ENCODE measurements at regions not wholly inside any gene's neighbourhood (a gene's known extent, or its start where the extent isn't known, plus 50 kb on each side); places are given as distances from the start of the nearest gene placed in this dataset.

- DNase-seq (ENCODE audit: low read depth) = no peak
- TF ChIP-seq CTCF (IDR thresholded peaks at IDR 0.05; ENCODE audit: low read depth, low read length, missing control alignments) = no peak
- in situ Hi-C loops (cut with HindIII; ENCODE audit: low sequenced_read_pairs) = no loop called here
- no peak overlapping the region for H3K4me3 ChIP-seq (ENCODE audit: low read depth, low read length)
Observed at GRCh38 chr6:152918991-152919390, 63.9 kb downstream of the FBXO5 start.

GRCh38 chr6:152920016-152920415 is 62.8 kb downstream of the FBXO5 start:
- no peak for DNase-seq (ENCODE audit: low read depth)
- no peak for TF ChIP-seq CTCF (IDR thresholded peaks at IDR 0.05; ENCODE audit: low read depth, low read length, missing control alignments)
- in situ Hi-C loops (cut with HindIII; ENCODE audit: low sequenced_read_pairs) = no loop called here
- H3K4me3 ChIP-seq (ENCODE audit: low read depth, low read length) = no peak overlapping the region
